ENCODE measurements at regions not wholly inside any gene's neighbourhood (a gene's known extent, or its start where the extent isn't known, plus 50 kb on each side); places are given as distances from the start of the nearest gene placed in this dataset.
"Not testable (repeated sequence)": the region's sequence is repeated elsewhere in the genome, so short reads cannot be mapped to it uniquely, and the experiment has no call there.

- H3K9ac ChIP-seq = no peak overlapping the region
- H3K9me3 ChIP-seq (replicated peaks in 1 of 11) = no peaks in the 10 kb centered on the region
- no peaks in the 10 kb centered on the region; a peak in 1 of 22 replicates for H4K20me1 ChIP-seq
- no peaks in the 10 kb centered on the region for H3K4me1 ChIP-seq
- no peaks in the 10 kb centered on the region for H3K36me3 ChIP-seq
- H3K27me3 ChIP-seq = no peaks in the 10 kb centered on the region
- TF ChIP-seq Cebpa-rat (IDR thresholded peaks at IDR 0.05) = no peak
- H3K4me2 ChIP-seq = no peak overlapping the region
- H3K4me3 ChIP-seq = no peak overlapping the region
- no peak overlapping the region for H3K27ac ChIP-seq
Observed at GRCh38 chr3:139222100-139222657, 121.6 kb upstream of the MRPS22 start.

- Histone ChIP-seq H3K4me1 (no peaks in the 10 kb centered on the region), H3K27ac (no peak overlapping the region), H3K4me3 (no peak overlapping the region), H3K27me3 (no peaks in the 10 kb centered on the region), H3K36me3 (no peaks in the 10 kb centered on the region), H4K20me1 (no peaks in the 10 kb centered on the region), H3K4me2 (no peak overlapping the region), H3K9ac (no peak overlapping the region), H3K9me3 (replicated peaks in 1 of 11) (no peaks in the 10 kb centered on the region)
- no peak for TF ChIP-seq Cebpa-rat (IDR thresholded peaks at IDR 0.05)
Observed at GRCh38 chr3:139225548-139225947, 118.3 kb upstream of the MRPS22 start.

GRCh38 chr3:139226731-139227130 lies 117.1 kb upstream of the MRPS22 start:
- no peak overlapping the region for H3K4me3 ChIP-seq

GRCh38 chr3:139227165-139227564 lies 116.7 kb upstream of the MRPS22 start:
- Histone ChIP-seq H3K4me1 (peaks cover 0 to 7% (median 0%) of the 10 kb centered on the region in 10 experiments; a peak in 4 of 20 replicates), H3K4me3 (no peak overlapping the region), H3K9ac (no peak overlapping the region), H3K36me3 (no peaks in the 10 kb centered on the region), H3K9me3 (replicated peaks in 1 of 11) (no peaks in the 10 kb centered on the region), H4K20me1 (no peaks in the 10 kb centered on the region), H3K27ac (no peak overlapping the region), H3K4me2 (no peak overlapping the region), H3K27me3 (no peaks in the 10 kb centered on the region)
- TF ChIP-seq Cebpa-rat (IDR thresholded peaks at IDR 0.05) = no peak

More at GRCh38 chr3:139226731-139227130, 117.1 kb upstream of the MRPS22 start:
- no peak overlapping the region for H3K9ac ChIP-seq
- H4K20me1 ChIP-seq = no peaks in the 10 kb centered on the region
- H3K27ac ChIP-seq = no peak overlapping the region
- no peak overlapping the region for H3K4me2 ChIP-seq
- peaks cover 0 to 2% (median 0%) of the 10 kb centered on the region in 10 experiments; a peak in 1 of 20 replicates for H3K4me1 ChIP-seq
- no peaks in the 10 kb centered on the region for H3K9me3 ChIP-seq (replicated peaks in 1 of 11)
- TF ChIP-seq Cebpa-rat (IDR thresholded peaks at IDR 0.05) = no peak
- no peaks in the 10 kb centered on the region for H3K36me3 ChIP-seq
- no peaks in the 10 kb centered on the region for H3K27me3 ChIP-seq

GRCh38 chr3:139227827-139228226 lies 116.0 kb upstream of the MRPS22 start:
- TF ChIP-seq Cebpa-rat (IDR thresholded peaks at IDR 0.05) = no peak
- H3K4me1 ChIP-seq = peaks cover 0 to 7% (median 0%) of the 10 kb centered on the region in 10 experiments; a peak in 4 of 20 replicates
- no peak overlapping the region for H3K27ac ChIP-seq
- H3K9ac ChIP-seq = no peak overlapping the region
- H3K4me2 ChIP-seq = no peak overlapping the region
- no peaks in the 10 kb centered on the region for H3K9me3 ChIP-seq (replicated peaks in 1 of 11)
- H3K4me3 ChIP-seq = no peak overlapping the region
- H3K27me3 ChIP-seq = no peaks in the 10 kb centered on the region
- H4K20me1 ChIP-seq = no peaks in the 10 kb centered on the region
- no peaks in the 10 kb centered on the region for H3K36me3 ChIP-seq

GRCh38 chr3:139230391-139230790 lies 113.4 kb upstream of the MRPS22 start:
- Histone ChIP-seq H3K27me3 (no peaks in the 10 kb centered on the region), H3K4me2 (no peak overlapping the region), H3K27ac (no peak overlapping the region), H4K20me1 (no peaks in the 10 kb centered on the region), H3K4me1 (peaks cover 0 to 13% (median 0%) of the 10 kb centered on the region in 10 experiments; a peak in 5 of 20 replicates), H3K9me3 (replicated peaks in 1 of 11) (no peaks in the 10 kb centered on the region), H3K9ac (no peak overlapping the region), H3K36me3 (no peaks in the 10 kb centered on the region), H3K4me3 (no peak overlapping the region)
- TF ChIP-seq Cebpa-rat (IDR thresholded peaks at IDR 0.05) = no peak

- Histone ChIP-seq H3K27ac (no peak overlapping the region), H3K9ac (no peak overlapping the region), H3K4me1 (peaks cover 0 to 13% (median 0%) of the 10 kb centered on the region in 10 experiments; a peak in 5 of 20 replicates), H3K27me3 (no peaks in the 10 kb centered on the region), H3K36me3 (no peaks in the 10 kb centered on the region), H4K20me1 (no peaks in the 10 kb centered on the region), H3K4me2 (peak overlapping the region in 2 of 11 experiments; percentile 8 to 30; a peak in 1 of 22 replicates), H3K9me3 (replicated peaks in 1 of 11) (no peaks in the 10 kb centered on the region), H3K4me3 (no peak overlapping the region)
- no peak for TF ChIP-seq Cebpa-rat (IDR thresholded peaks at IDR 0.05)
Observed at GRCh38 chr3:139231555-139232281, 112.1 kb upstream of the MRPS22 start.

GRCh38 chr3:139232341-139232740 lies 111.5 kb upstream of the MRPS22 start:
- H3K9me3 ChIP-seq (replicated peaks in 1 of 11); H3K27ac ChIP-seq; H3K36me3 ChIP-seq; H4K20me1 ChIP-seq; H3K9ac ChIP-seq; H3K27me3 ChIP-seq; H3K4me3 ChIP-seq: not testable (repeated sequence)
- H3K4me1 ChIP-seq = peaks cover 0 to 13% (median 0%) of the 10 kb centered on the region in 10 experiments; a peak in 5 of 20 replicates
- peak overlapping the region in 2 of 11 experiments; percentile 8 to 30; a peak in 1 of 22 replicates for H3K4me2 ChIP-seq

GRCh38 chr3:139234491-139234890 lies 109.3 kb upstream of the MRPS22 start:
- H3K9ac ChIP-seq = no peak overlapping the region
- H3K4me2 ChIP-seq = no peak overlapping the region
- no peak for TF ChIP-seq Cebpa-rat (IDR thresholded peaks at IDR 0.05)
- no peaks in the 10 kb centered on the region for H4K20me1 ChIP-seq
- H3K36me3 ChIP-seq = no peaks in the 10 kb centered on the region
- H3K27ac ChIP-seq = no peak overlapping the region
- H3K4me3 ChIP-seq = no peak overlapping the region
- no peaks in the 10 kb centered on the region for H3K9me3 ChIP-seq (replicated peaks in 1 of 11)
- peaks cover 0 to 13% (median 0%) of the 10 kb centered on the region in 10 experiments; a peak in 5 of 20 replicates for H3K4me1 ChIP-seq
- H3K27me3 ChIP-seq = no peaks in the 10 kb centered on the region

- TF ChIP-seq Cebpa-rat (IDR thresholded peaks at IDR 0.05) = no peak
- Histone ChIP-seq H3K4me3 (no peak overlapping the region), H4K20me1 (no peaks in the 10 kb centered on the region), H3K9me3 (replicated peaks in 1 of 11) (no peaks in the 10 kb centered on the region), H3K9ac (no peak overlapping the region), H3K27me3 (no peaks in the 10 kb centered on the region), H3K4me1 (peaks cover 0 to 13% (median 0%) of the 10 kb centered on the region in 10 experiments; a peak in 5 of 20 replicates), H3K36me3 (no peaks in the 10 kb centered on the region), H3K4me2 (no peak overlapping the region), H3K27ac (no peak overlapping the region)
Observed at GRCh38 chr3:139235192-139235591, 108.6 kb upstream of the MRPS22 start.

Data from BLaER1 treated with 17β-estradiol and CSF1 and Interleukin-3, amounts not matched to agents 10 nM and 100 nM (cell line).